Endothelial cell (in vitro differentiated cells): ENCODE measurements at regions not wholly inside any gene's neighbourhood (a gene's known extent, or its start where the extent isn't known, plus 50 kb on each side); places are given as distances from the start of the nearest gene placed in this dataset.

Experiments used
- DNase-seq: peaks from one replicate; pipeline ENCODE4 v3.0.0; 2021; ENCODE audit warnings: low spot score
- H3K27ac Mint-ChIP-seq: one replicate; pipeline ENCODE4 v1.8.0; 2021; ENCODE audit warnings: mixed read lengths, inconsistent platforms; ENCODE audit not compliant: unreplicated experiment
- H3K27me3 Mint-ChIP-seq: one replicate; pipeline ENCODE4 v1.8.0; 2021; ENCODE audit warnings: mild to moderate bottlenecking, moderate library complexity, mixed read lengths, inconsistent platforms; ENCODE audit not compliant: unreplicated experiment
- H3K36me3 Mint-ChIP-seq: one replicate; pipeline ENCODE4 v1.8.0; 2021; ENCODE audit warnings: mild to moderate bottlenecking, low read depth, mixed read lengths, inconsistent platforms; ENCODE audit not compliant: unreplicated experiment
- H3K4me1 Mint-ChIP-seq: one replicate; pipeline ENCODE4 v1.8.0; 2021; ENCODE audit warnings: mild to moderate bottlenecking, mixed read lengths, inconsistent platforms; ENCODE audit not compliant: unreplicated experiment
- H3K4me3 Mint-ChIP-seq: one replicate; pipeline ENCODE4 v1.8.0; 2021; ENCODE audit warnings: mild to moderate bottlenecking, mixed read lengths, inconsistent platforms; ENCODE audit not compliant: unreplicated experiment
- H3K9me3 Mint-ChIP-seq: one replicate; pipeline ENCODE4 v1.8.0; 2021; ENCODE audit warnings: mixed read lengths, inconsistent platforms; ENCODE audit not compliant: unreplicated experiment
- TF ChIP-seq, protein P1 (sequence below): fragments of 200-600 bp; sonication (generic); IDR thresholded peaks from one replicate; pipeline ENCODE4 v1.5.0; 2021; ENCODE audit warnings: antibody characterized with exemption; ENCODE audit not compliant: unreplicated experiment

DNA sequence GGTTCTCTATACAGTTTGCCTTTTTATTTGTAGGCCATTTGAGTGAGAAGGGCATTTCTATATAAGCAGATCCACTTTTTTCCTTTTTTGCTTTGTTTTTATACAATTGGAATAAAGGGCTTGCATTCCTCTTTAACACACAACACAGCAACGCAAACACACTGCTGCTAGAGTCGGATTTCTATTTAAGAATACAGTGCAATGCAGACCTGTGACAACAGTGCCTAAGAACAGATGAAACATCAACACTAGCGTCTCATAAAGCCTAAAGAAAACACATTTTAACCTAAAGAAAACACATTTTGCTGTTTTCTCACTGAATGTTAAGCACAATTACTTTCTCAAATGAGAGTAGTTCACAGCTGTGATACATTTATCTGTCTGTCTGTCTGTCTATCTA lies 1141.1 kb downstream of the CDH11 start:
- H3K9me3 Mint-ChIP-seq: no peaks in the 10 kb centered on the region
- no peaks in the 10 kb centered on the region for H3K36me3 Mint-ChIP-seq
- H3K27ac Mint-ChIP-seq: no peak overlapping the region
- TF ChIP-seq, protein P1, sequence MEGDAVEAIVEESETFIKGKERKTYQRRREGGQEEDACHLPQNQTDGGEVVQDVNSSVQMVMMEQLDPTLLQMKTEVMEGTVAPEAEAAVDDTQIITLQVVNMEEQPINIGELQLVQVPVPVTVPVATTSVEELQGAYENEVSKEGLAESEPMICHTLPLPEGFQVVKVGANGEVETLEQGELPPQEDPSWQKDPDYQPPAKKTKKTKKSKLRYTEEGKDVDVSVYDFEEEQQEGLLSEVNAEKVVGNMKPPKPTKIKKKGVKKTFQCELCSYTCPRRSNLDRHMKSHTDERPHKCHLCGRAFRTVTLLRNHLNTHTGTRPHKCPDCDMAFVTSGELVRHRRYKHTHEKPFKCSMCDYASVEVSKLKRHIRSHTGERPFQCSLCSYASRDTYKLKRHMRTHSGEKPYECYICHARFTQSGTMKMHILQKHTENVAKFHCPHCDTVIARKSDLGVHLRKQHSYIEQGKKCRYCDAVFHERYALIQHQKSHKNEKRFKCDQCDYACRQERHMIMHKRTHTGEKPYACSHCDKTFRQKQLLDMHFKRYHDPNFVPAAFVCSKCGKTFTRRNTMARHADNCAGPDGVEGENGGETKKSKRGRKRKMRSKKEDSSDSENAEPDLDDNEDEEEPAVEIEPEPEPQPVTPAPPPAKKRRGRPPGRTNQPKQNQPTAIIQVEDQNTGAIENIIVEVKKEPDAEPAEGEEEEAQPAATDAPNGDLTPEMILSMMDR: no peak
- no peak overlapping the region for H3K4me3 Mint-ChIP-seq
- no peaks in the 10 kb centered on the region for H3K27me3 Mint-ChIP-seq
- no peak for DNase-seq
- H3K4me1 Mint-ChIP-seq: peaks cover 2% of the 10 kb centered on the region

DNA sequence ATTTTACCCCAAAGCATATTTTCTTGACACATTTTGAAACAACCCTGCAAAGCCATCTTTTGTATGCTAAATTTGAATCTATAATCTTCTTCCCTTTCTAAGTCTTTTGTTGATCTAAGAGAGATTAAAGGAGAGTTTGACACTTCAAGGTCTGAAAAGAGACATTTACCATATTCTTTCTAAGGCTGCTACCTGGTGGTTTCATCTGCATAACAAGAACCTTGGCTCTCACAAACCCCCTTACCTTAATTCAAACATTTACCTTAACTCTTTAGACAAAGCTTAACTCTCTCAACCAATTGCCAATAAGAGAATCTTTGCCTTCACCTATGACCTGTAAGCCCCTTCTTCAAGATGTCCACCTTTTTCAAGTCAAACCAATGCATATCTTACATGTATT lies 1143.6 kb downstream of the CDH11 start:
- no peak for DNase-seq
- H3K4me1 Mint-ChIP-seq: peaks cover 6% of the 10 kb centered on the region
- no peak overlapping the region for H3K4me3 Mint-ChIP-seq
- H3K27ac Mint-ChIP-seq: no peak overlapping the region
- H3K9me3 Mint-ChIP-seq: no peaks in the 10 kb centered on the region
- H3K36me3 Mint-ChIP-seq: no peaks in the 10 kb centered on the region
- TF ChIP-seq, protein P1: no peak
- H3K27me3 Mint-ChIP-seq: no peaks in the 10 kb centered on the region

DNA sequence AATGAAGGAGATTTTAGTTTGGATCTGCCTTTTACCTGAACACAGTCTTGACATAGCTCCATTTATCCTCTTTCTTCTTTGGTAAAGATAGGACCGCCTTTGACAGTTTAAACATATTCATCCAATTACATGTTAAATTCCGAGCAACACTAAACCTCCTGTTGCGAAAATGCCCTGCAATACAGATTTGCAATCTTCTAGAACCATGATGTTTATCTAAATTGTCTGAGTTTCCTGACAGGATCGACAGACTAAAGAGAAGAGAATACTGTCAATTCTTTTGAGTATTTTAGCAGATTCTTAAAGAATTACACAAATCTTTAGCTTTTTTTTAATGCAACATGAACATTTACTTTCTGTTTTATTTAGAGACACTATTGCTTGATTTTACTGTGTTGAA lies 1145.5 kb downstream of the CDH11 start:
- no peak overlapping the region for H3K27ac Mint-ChIP-seq
- peaks cover 6% of the 10 kb centered on the region for H3K4me1 Mint-ChIP-seq
- H3K36me3 Mint-ChIP-seq: no peaks in the 10 kb centered on the region
- no peaks in the 10 kb centered on the region for H3K9me3 Mint-ChIP-seq
- TF ChIP-seq, protein P1: no peak
- H3K27me3 Mint-ChIP-seq: no peaks in the 10 kb centered on the region
- no peak for DNase-seq
- H3K4me3 Mint-ChIP-seq: no peak overlapping the region

DNA sequence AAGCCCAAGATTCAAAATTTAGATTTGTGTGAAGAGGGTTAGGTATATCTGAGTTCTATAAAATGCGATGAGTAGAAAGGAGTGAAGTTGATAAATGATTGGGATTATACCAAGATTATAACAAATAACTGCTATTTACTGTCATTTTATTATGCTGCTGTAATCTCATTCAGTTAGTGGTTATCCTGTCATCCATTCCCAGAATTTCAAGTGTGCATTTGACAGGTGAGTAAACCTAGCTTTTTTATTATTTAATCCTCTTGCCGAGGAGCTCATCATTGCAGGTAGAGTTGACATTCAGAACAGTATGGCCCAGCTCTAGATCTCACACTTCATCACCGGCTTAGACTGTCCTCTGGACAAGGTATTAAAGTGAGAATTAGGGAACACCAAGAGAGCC lies 1146.2 kb downstream of the CDH11 start:
- TF ChIP-seq, protein P1: no peak
- no peak overlapping the region for H3K4me3 Mint-ChIP-seq
- DNase-seq: no peak
- H3K9me3 Mint-ChIP-seq: no peaks in the 10 kb centered on the region
- peaks cover 6% of the 10 kb centered on the region for H3K4me1 Mint-ChIP-seq
- H3K36me3 Mint-ChIP-seq: no peaks in the 10 kb centered on the region
- H3K27ac Mint-ChIP-seq: no peak overlapping the region
- H3K27me3 Mint-ChIP-seq: no peaks in the 10 kb centered on the region

DNA sequence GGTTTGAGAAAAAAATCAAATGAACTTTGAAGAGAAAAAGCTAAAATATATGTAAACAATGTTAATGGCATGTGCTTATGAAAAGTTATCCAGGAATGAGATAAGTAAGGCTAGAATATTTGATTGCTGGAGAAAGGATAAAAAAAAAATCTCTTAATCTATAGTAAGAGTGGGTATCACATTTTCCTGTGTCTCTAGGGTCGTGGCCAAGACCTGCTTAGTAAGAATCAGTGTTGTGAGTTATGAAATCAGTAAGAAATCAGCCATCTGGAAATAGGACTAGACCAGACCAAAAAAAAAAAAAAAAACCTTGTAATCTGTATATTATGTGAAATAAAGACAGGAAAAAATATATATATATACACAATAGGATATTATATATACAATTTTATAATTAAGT lies 1153.9 kb downstream of the CDH11 start:
- H3K27ac Mint-ChIP-seq: no peak overlapping the region
- H3K9me3 Mint-ChIP-seq: no peaks in the 10 kb centered on the region
- H3K4me3 Mint-ChIP-seq: no peak overlapping the region
- TF ChIP-seq, protein P1: no peak
- DNase-seq: no peak
- H3K4me1 Mint-ChIP-seq: no peaks in the 10 kb centered on the region
- H3K36me3 Mint-ChIP-seq: no peaks in the 10 kb centered on the region
- H3K27me3 Mint-ChIP-seq: no peaks in the 10 kb centered on the region
